ENCODE measurements at regions not wholly inside any gene's neighbourhood (a gene's known extent, or its start where the extent isn't known, plus 50 kb on each side); places are given as distances from the start of the nearest gene placed in this dataset.

DNA sequence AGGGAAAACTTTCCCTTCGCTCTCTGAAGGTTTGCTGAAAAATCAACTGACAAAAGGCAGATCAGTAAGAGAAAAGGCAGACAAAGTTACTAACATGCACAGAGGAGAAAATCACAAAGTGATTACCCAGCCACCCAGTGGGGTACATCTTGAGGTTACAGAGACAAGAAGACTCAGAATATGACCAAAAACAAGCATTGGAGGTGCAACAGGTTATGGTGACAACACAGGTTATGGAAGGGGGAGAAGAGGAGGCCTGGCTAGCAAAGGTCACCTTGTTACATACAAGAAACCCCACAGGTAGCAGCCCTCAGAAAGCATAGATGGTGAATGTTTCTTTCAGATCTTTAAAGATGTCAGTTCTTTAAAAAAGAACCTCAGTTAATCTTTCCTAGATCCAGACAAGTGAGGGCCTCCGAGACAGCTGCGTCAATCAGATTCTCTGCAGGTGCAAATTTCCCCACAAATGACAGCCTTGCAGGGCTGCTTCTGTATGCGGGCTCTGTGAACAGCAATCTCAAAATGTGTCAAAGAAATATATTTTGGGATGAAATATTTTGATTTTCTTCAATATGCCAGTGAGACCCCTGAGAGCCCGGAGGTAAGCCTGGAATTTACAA is 207.6 kb upstream of the RAB4A start:
- no peak for DNase-seq (ENCODE audit: low spot score)

DNA sequence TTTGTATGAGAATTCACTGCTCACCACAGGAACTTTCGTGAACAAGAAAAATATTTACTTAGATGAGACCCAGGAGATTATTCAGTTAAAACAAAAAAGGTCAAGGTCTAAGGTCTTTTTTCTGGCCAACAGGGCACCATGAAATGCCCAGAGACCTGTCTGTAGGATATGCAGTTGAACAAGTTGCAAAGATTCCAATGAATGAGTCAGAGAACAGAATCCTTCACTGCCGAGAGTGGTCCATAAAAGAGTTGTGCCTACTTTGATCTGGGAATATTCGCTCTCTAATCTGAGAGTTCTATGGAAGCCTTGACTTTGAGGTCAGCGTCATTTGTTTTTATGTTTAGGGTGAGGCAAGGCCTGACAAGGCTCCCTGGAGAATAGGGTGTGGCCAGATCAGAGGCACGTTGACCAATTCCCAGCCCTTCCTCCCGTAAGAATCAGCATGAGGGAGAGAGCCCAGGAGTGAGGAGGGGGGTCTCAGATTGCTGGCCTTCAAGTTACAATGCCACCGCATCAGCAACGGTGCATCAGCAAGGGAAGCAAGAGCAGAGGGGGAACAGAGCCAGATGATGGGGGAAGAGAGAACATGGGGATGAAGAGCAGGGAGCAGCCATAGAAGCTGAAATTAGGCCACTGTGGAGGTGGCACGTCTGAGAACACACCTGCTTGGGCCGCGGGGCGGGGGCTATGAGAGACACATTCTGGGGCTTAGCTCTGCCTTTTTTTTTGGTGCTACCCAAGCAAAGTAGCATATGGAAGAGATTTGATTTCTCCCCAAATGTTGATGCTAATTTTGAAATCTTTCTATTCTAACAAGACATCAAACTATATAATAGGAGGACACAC is 206.4 kb upstream of the RAB4A start:
- no peak for DNase-seq (ENCODE audit: low spot score)

DNA sequence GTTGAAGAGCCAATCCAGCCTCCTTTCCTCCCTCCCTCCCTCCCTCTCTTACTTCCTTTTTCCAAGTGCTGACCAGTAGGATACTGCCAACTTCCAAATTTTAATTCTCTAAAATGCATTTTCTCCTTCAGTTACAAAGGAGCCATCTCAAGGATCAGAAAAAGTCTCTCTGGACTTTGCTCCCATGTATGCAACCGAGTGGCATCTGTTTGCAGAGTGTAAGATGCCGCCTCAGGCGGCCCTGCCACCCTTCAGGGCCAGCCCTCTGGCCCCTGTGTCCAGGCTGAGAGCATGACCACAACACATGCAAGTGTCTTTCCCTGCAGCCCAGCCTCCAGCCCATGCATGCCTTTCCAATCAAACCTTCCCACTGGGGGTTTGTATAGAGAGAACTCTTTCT is 205.3 kb upstream of the RAB4A start:
- no peak for DNase-seq (ENCODE audit: low spot score)

DNA sequence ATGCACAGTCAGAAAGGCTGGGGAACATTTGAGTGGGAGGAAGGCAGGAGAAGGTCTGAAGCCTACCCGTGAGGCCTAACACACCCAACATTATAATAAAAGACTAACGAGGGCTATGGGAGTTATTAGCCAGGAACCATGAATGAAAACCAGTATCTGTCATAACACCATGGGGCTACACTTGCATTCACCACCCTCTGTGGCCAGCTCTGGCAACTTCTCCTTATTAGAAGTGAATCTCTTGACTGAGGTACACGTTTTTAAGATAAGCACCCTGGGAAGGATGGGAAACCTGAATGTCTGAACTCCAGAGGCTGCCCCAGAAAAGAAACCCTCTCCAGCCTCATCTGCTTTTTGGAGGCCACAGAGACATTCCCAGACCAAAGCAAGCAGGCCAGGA is 204.3 kb upstream of the RAB4A start:
- no peak for DNase-seq (ENCODE audit: low spot score)

DNA sequence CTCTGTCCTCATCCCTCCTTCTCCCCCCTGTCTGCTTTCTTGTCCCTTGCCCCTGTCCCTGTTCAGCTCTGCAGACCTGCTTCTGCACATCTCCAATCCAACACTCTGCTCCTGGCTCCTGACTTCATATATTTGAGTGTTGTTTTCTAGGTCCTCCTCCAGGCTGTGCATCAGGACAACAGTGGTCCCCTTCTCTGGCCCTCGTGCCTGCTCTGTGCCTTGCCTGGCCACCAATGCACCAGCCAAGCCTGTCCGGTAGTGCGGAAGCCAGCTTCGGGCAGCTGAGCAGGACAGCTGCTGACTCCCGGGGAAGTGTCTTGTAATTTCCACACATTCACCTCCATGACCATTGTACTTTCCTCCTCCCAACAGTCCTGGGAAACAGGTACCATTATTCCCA is 203.4 kb upstream of the RAB4A start:
- no peak for DNase-seq (ENCODE audit: low spot score)

DNA sequence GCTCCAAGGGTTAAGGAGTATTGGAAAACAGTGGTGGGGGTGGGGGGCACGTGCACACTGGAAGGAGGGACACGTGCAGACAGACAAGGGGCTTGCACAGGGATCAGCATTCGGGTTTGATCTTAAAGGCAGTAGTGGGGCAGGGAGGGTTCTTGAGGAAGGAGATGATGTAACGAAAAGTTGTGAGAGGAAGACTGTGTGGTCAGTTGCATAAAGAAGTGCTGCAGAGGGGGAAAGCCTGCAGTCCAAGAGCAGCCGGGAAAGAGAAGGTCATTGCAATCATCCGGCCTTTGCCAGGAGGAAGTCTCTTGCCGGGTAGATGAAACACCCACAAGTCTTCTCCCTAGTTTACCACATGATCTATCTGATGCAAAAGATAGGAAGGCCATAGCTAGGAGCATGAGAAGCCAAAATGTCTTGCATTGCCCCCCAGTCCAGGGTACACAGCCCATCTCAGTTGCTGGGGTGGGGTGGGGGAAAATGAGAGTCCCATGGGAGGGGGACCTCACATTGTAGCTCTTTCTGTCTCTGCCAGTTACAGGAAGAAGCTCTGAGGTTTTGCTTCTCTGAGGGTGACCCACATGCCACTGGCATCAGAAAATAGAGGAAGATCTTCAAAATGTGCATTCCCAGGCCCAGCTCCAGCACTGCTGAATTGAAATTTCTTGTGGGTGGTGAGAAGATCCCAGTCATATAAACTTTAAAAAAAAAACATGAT is 202.5 kb upstream of the RAB4A start:
- peak; percentile 39 for DNase-seq (ENCODE audit: low spot score)

DNA sequence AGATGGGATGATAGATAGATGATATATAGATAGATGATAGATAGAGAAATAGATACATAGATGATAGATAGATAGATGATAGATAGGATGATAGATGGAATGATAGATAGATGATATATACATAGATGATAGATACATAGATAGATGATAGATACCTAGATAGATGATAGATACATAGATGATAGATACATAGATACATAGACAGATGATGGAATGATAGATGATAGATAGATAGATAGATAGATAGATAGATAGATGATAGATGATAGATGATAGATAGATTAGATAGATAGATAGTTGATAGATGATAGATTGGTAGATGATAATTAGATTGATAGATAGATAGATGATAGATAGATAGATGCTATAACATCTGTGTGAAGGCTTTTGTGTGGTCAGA is 201.7 kb upstream of the RAB4A start:
- DNase-seq (ENCODE audit: low spot score) = no peak

GRCh38 chr1:229070168-229070567 is 200.7 kb upstream of the RAB4A start:
- peak; percentile 89 for DNase-seq (ENCODE audit: low spot score)

DNA sequence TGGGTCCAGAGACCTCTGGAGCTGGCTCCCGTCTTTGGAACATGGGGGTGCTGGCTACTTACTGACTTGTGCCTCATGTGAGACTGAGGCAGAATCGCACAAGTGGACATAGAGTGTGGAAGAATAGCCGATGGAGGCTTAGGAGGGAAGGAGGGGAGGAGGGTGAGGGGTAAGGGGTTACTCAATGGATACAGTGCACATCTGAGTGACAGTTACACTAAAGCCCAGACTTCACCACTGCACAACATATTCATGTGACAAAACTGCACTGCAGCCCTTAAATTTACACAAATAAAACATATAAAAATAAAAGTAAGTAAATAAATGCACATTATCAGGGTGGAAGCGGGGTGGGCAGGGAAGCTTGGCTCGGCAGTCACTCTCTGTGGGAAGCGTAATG is 197.7 kb upstream of the RAB4A start:
- DNase-seq (ENCODE audit: low spot score) = no peak

DNA sequence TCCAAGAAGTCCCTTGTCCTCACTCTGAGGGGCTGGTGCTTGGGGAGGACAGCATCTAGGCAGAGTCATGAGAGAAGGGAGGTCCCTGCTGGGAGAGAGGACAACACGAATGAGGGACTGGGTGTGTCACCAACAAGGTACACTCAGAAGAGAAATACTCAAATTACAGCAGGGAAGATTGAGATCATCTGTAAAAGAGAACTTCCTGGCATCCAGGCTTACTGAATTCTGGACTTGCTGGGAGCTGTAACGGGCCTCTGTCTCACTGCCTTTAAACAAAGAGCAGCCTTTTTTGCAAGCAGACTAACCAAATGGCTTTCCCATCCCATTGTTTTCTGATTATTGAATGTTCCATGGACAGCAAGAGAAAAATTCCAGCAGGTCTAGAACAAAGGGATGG is 195.7 kb upstream of the RAB4A start:
- no peak for DNase-seq (ENCODE audit: low spot score)

DNA sequence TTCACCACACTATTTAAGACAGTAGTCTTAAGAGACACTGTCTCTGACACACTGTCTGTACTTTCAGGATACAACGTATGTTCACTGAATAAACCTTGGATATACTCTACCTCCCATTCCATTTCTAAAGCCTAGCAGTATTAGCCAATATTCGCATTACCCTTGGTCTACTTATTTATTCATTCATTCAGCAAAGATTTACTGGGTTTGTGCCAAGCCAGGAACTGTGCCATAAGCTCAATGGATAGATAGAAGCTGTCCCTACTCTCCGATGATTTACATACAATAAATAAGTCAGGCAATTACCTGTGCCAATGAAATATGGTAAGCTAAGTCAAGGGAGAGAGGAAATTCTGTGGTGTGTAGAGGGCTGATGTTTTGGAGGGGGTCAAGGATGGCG is 195.2 kb upstream of the RAB4A start:
- no peak for DNase-seq (ENCODE audit: low spot score)

GRCh38 chr1:229076195-229076594 is 194.7 kb upstream of the RAB4A start:
- no peak for DNase-seq (ENCODE audit: low spot score)

- no peak for DNase-seq (ENCODE audit: low spot score)
These were observed 191.8 kb upstream of the RAB4A start for GRCh38 chr1:229079016-229079595.

DNA sequence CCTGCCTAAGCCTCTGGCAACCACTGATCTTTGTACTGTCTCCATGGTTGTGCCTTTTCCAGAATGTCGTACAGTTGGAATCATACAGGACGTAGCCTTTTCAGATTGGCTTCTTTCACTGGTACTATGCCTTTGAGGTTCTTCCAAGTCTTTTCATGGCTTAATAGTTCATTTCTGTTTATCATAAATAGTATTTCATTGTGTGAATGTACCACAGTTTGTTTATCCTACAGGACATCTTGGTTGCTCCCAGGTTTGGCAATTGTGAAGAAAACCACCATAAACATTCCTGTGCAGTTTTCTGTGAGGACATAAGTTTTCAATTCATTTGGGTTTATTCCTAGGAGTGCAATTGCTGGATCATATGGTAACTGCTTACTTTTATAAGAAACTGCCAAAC is 190.6 kb upstream of the RAB4A start:
- no peak for DNase-seq (ENCODE audit: low spot score)

DNA sequence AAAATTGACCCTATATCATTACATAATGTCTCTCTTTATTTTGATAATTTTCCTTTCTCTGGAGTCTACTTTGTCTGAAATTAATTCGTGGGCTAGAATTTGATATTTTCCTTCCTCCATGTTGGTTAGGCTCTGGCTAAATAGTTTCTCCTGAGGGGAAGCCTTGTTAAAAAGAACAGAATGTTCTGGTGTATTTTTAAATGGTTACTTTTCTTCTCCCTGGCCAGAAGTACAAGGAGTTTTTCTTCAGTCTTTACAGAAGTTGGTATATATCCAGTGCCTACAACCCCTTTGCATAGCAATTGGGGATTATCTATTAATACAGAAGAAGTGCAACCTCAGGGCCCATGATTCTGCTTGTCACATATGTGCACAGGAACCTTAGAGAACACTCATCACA is 185.6 kb upstream of the RAB4A start:
- no peak for DNase-seq (ENCODE audit: low spot score)

DNA sequence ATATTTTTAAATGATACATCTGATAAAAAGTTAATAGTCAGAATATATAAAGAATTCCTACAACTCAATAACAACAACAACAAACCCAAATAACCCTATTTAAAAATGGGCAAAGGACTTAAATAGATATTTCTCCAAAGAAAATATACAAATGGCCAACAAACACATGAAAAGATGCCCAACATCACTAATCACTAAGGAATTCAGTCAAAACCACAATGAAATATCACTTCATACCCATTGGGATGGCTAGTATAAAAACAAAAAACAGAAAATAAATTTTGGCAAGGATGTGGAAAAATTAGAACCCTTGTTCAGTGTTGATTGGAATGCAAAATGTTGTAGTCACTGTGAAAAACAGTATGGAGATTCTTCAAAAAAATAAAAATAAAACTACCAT is 184.8 kb upstream of the RAB4A start:
- DNase-seq (ENCODE audit: low spot score) = no peak

- DNase-seq (ENCODE audit: low spot score) = no peak
These were observed 184.2 kb upstream of the RAB4A start for GRCh38 chr1:229086686-229087085.

- DNase-seq (ENCODE audit: low spot score) = no peak
These were observed 183.6 kb upstream of the RAB4A start for GRCh38 chr1:229087339-229087738.

- no peak for DNase-seq (ENCODE audit: low spot score)
These were observed 183.0 kb upstream of the RAB4A start for GRCh38 chr1:229087906-229088305.

GRCh38 chr1:229088711-229089110 is 182.2 kb upstream of the RAB4A start:
- no peak for DNase-seq (ENCODE audit: low spot score)

- no peak for DNase-seq (ENCODE audit: low spot score)
These were observed 181.2 kb upstream of the RAB4A start for GRCh38 chr1:229089586-229090208.

DNA sequence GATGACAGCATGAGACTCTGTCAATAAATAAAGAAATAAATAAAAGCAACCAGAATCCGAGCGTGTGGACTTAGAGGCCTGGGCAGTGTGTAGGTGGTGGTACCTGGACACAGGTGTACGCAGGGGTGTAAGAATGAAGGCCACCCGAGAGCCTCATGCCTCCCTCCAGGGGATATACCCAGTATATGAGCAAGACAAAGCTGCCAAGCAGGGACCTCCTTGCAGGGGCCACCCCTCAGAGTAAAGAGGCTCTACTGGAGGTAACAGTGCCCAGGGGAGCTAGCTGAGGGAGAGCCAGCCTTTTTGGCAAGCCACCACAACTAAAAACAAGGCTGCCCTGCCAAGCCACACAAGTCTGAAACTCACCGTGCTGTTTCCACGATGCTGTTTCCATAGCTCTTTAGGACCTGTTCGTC is 179.2 kb upstream of the RAB4A start:
- no peak for DNase-seq (ENCODE audit: low spot score)

All from mucosa of gallbladder (tissue), 1 donor.